GM12878 (cell line): ENCODE measurements at regions not wholly inside any gene's neighbourhood (a gene's known extent, or its start where the extent isn't known, plus 50 kb on each side); places are given as distances from the start of the nearest gene placed in this dataset.

Experiments
- ATAC-seq: fragments of 200-7000 bp; cut with Tn5 transposase; 3 replicates; pipeline ENCODE4 v1.9.1; 2020; ENCODE audit warnings: mild to moderate bottlenecking, moderate library complexity
- BruUV-seq: library from RNA; stranded (reverse); fragments of 400-500 nt; replicated peaks from 2 replicates; lab custom pipeline; 2021; lab: Mats Ljungman, UMichigan
- CTCF ChIA-PET: fragments of 300-600 bp; sonication (Branson Sonifier 250); formaldehyde crosslinking; extraction: SDS; loops from one replicate; lab custom pipeline; 2021; ENCODE audit warnings: inconsistent platforms; lab: Yijun Ruan, JAX
- POLR2A ChIA-PET: fragments of 350-600 bp; formaldehyde crosslinking; extraction: SDS; loops from one replicate; lab custom pipeline; 2021; ENCODE audit warnings: inconsistent platforms; lab: Charles Lee
- RAD21 ChIA-PET: fragments of 300-600 bp; sonication (Branson Sonifier 250); formaldehyde crosslinking; loops from one replicate; lab custom pipeline; 2023; ENCODE audit warnings: antibody characterized with exemption; ENCODE audit not compliant: unreplicated experiment; lab: Charles Lee
- SMC1A ChIA-PET: fragments of 300-600 bp; sonication (Branson Sonifier 250); formaldehyde crosslinking; loops from one replicate; lab custom pipeline; 2023; ENCODE audit not compliant: unreplicated experiment, uncharacterized antibody; lab: Charles Lee
- DNase-seq: peaks from one replicate; pipeline ENCODE4 v3.0.0-alpha.2; 2011; ENCODE audit warnings: low read depth, low spot score
- FAIRE-seq: peaks from 3 replicates; lab custom pipeline; 2011; peaks lifted over from hg19 to GRCh38; lab: Jason Lieb, UNC
- H2AFZ ChIP-seq: 2 replicates; pipeline ENCODE4 v1.6.0; 2011; ENCODE audit warnings: low read depth, low read length, control low read depth; ENCODE audit not compliant: control insufficient read depth
- H3K27ac ChIP-seq: 2 replicates; pipeline ENCODE4 v1.5.1; 2011; ENCODE audit warnings: control low read depth; ENCODE audit not compliant: control insufficient read depth, insufficient read depth
- H3K27me3 ChIP-seq, 2 experiments: replicated peaks in 1 of 2; 2 replicates each; pipeline versions ENCODE4 v1.6.0 to v1.6.1; 2011; ENCODE audit warnings: low read length in 1 of 2; ENCODE audit not compliant: control insufficient read depth in 2 of 2, insufficient read depth in 2 of 2
- H3K36me3 ChIP-seq, 2 experiments: 2 replicates each; pipeline ENCODE4 v1.5.1; 2011; ENCODE audit warnings: low read length in 1 of 2; ENCODE audit not compliant: control insufficient read depth in 2 of 2, insufficient read depth in 2 of 2
- H3K4me1 ChIP-seq: 2 replicates; pipeline ENCODE4 v1.6.1; 2011; ENCODE audit warnings: mild to moderate bottlenecking, low read length, moderate library complexity, mixed read lengths; ENCODE audit not compliant: control insufficient read depth, insufficient read depth
- H3K4me2 ChIP-seq: 2 replicates; pipeline ENCODE4 v1.6.0; 2011; ENCODE audit warnings: control low read depth; ENCODE audit not compliant: control insufficient read depth, insufficient read depth
- H3K4me3 ChIP-seq: fragments of 200-600 bp; sonication (generic); 2 replicates; pipeline ENCODE4 v1.5.1; 2016
- H3K79me2 ChIP-seq: 2 replicates; pipeline ENCODE4 v1.6.0; 2011; ENCODE audit warnings: low read length; ENCODE audit not compliant: control insufficient read depth, insufficient read depth
- H3K9ac ChIP-seq: 2 replicates; pipeline ENCODE4 v1.8.0; 2011; ENCODE audit warnings: low read length, control low read depth, mixed read lengths; ENCODE audit not compliant: control insufficient read depth, insufficient read depth
- H3K9me3 ChIP-seq: replicated peaks from 3 replicates; pipeline ENCODE4 v1.5.1; 2011; ENCODE audit warnings: mild to moderate bottlenecking, low read length; ENCODE audit not compliant: control insufficient read depth, insufficient read depth
- H4K20me1 ChIP-seq: 2 replicates; pipeline ENCODE4 v1.6.0; 2011; ENCODE audit not compliant: control insufficient read depth, insufficient read depth
- ASH2L ChIP-seq: fragments of 300-600, 200-600 bp; sonication (generic); IDR thresholded peaks from 2 replicates; pipeline ENCODE4 v1.6.1; 2017; ENCODE audit warnings: low read depth, mild to moderate bottlenecking, borderline replicate concordance
- BHLHE40 ChIP-seq, 2 experiments: fragments of 450-650 bp in 1 of 2; IDR thresholded peaks; 2 replicates each; pipeline ENCODE4 v1.6.1; 2011 to 2017; ENCODE audit warnings: low read depth in 2 of 2, borderline replicate concordance in 1 of 2, improper control_type of control experiment in 1 of 2, low read length in 1 of 2, mild to moderate bottlenecking in 1 of 2
- CBFB ChIP-seq: IDR thresholded peaks from 2 replicates; pipeline ENCODE4 v1.6.1; 2016; ENCODE audit warnings: antibody characterized with exemption, low read depth
- CEBPB ChIP-seq, 2 experiments: fragments of 150-350 bp in 1 of 2; IDR thresholded peaks; 2 replicates each; pipeline ENCODE4 v1.6.1; 2012 to 2014; ENCODE audit warnings: low read depth in 2 of 2, low read length in 2 of 2, borderline replicate concordance in 1 of 2, inconsistent platforms in 1 of 2
- CEBPZ ChIP-seq: fragments of 150-350 bp; IDR thresholded peaks from 2 replicates; pipeline ENCODE4 v1.6.1; 2016; ENCODE audit warnings: low read depth, low read length
- CREM ChIP-seq: IDR thresholded peaks from 2 replicates; pipeline ENCODE4 v1.6.1; 2014; ENCODE audit warnings: antibody characterized with exemption, low read depth
- E4F1 ChIP-seq: fragments of 450-650 bp; IDR thresholded peaks from 2 replicates; pipeline ENCODE4 v1.6.1; 2018; ENCODE audit warnings: borderline replicate concordance, mild to moderate bottlenecking; ENCODE audit not compliant: partially characterized antibody
- MEF2A ChIP-seq: IDR thresholded peaks from 2 replicates; pipeline ENCODE4 v1.6.1; 2011; ENCODE audit warnings: low read depth, mild to moderate bottlenecking, low read length, moderate library complexity; ENCODE audit not compliant: insufficient read depth
- PKNOX1 ChIP-seq: fragments of 450-650 bp; IDR thresholded peaks from 2 replicates; pipeline ENCODE4 v1.6.1; 2016; ENCODE audit warnings: mild to moderate bottlenecking
- SMC3 ChIP-seq: IDR thresholded peaks from 2 replicates; pipeline ENCODE4 v1.6.1; 2011; ENCODE audit warnings: low read length, improper control_type of control experiment, borderline replicate concordance
- WGBS: methylation state at CpG from one replicate; pipeline ENCODE4 v1.1.6; 2016; ENCODE audit warnings: low lambda C conversion rate; ENCODE audit not compliant: insufficient replicate concordance, insufficient coverage; ENCODE audit errors: missing lambda C conversion rate; 5-methylcytosine and 5-hydroxymethylcytosine counted together
- in situ Hi-C: fragments of 300-500 bp; cut with MboI; formaldehyde crosslinking; loops from 9 replicates; pipeline ENCODE4 v1.14.3; 2018; ENCODE audit warnings: mixed read lengths
- intact Hi-C: fragments of 100-400 bp; cut with micrococcal nuclease; formaldehyde crosslinking; loops from one replicate; pipeline ENCODE4 v1.14.2; 2022; ENCODE audit not compliant: unreplicated experiment

- ChIA-PET SMC1A (interaction anchor here (1.0 kb wide), 1 partner anchor 14 kb away, joined by 3 read pairs; no protein-coding TSS in a partner anchor), CTCF (interaction anchor here (1.3 kb wide), 1 partner anchor 77 kb away, joined by 4 read pairs; no protein-coding TSS in a partner anchor), POLR2A (no interaction called here), RAD21 (no interaction called here)
- Histone ChIP-seq H3K9me3 (no peaks in the 10 kb centered on the region), H2AFZ (no peak overlapping the region), H4K20me1 (no peaks in the 10 kb centered on the region)
- in situ Hi-C loops, result no loop called here
- no peak for FAIRE-seq
- BruUV-seq, result no TSS peak
- TF ChIP-seq E4F1 (no peak), CREM (no peak), CEBPZ (no peak), PKNOX1 (no peak), SMC3 (no peak), CEBPB (IDR thresholded peaks at IDR 0.05; ENCODE audit: borderline replicate concordance in 1 of 2, low read depth in 2 of 2, low read length in 2 of 2) (no peak), BHLHE40 (IDR thresholded peaks at IDR 0.05; ENCODE audit: borderline replicate concordance in 1 of 2, low read depth in 2 of 2, low read length in 1 of 2) (no peak), MEF2A (no peak), ASH2L (no peak), CBFB (no peak)
- TF ChIP-seq, all 136 proteins: peak for 0
- no peak for DNase-seq
- Histone ChIP-seq H3K9ac (no peak overlapping the region), H3K27me3 (no peaks in the 10 kb centered on the region; a peak in 1 of 4 replicates), H3K27ac (no peak overlapping the region), H3K79me2 (no peaks in the 10 kb centered on the region), H3K4me1 (no peaks in the 10 kb centered on the region), H3K4me3 (no peak overlapping the region), H3K36me3 (no peaks in the 10 kb centered on the region), H3K4me2 (no peak overlapping the region)
- intact Hi-C loops, result no loop called here
- no peak for ATAC-seq
- 44% methylated on average over 2 of the region's 2 CpGs for WGBS
Observed at GRCh38 chr15:79520654-79521053, 88.5 kb downstream of the MINAR1 start.
